NCI-H2081 (cell line): ENCODE measurements at regions not wholly inside any gene's neighbourhood (a gene's known extent, or its start where the extent isn't known, plus 50 kb on each side); places are given as distances from the start of the nearest gene placed in this dataset.

Source experiments
- DNase-seq, 2 experiments: peaks; one replicate each; lab custom pipeline; 2025; lab: John Stamatoyannopoulos, UW

DNA sequence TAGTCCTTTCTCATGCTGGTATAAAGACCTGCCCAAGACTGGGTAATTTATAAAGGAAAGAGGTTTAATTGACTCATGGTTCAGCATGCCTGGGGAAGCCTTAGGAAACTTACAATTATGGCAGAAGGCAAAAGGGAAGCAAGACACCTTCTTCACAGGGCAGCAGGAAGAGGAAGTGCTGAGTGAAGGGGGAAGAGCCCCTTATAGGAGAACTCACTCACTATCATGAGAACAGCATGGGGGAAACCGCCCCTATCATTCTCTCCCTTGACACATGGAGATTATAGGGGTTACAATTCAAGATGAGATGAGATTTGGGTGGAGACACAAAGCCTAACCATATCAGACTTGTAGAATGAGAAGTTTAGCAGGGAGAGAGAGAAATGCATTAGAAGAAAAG lies 373.3 kb upstream of the DIAPH2 start:
- DNase-seq: no peak

DNA sequence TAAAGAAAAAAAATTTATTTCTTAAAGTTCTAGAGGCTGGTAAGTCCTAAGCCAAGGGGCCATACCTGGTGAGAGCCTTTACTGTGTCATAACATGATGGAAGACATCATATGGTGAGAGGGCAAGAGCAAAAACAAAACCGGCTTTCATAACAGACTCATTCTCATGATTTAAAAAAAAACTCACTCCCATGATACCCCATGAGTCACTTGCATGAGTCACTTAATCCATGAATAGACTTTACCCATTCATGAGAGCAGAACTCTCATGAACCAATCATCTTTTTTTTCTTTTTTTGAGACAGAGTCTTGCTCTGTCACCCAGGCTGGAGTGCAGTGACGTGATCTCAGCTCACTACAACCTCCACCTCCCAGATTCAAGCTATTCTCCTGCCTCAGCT lies 369.7 kb upstream of the DIAPH2 start:
- DNase-seq: no peak

DNA sequence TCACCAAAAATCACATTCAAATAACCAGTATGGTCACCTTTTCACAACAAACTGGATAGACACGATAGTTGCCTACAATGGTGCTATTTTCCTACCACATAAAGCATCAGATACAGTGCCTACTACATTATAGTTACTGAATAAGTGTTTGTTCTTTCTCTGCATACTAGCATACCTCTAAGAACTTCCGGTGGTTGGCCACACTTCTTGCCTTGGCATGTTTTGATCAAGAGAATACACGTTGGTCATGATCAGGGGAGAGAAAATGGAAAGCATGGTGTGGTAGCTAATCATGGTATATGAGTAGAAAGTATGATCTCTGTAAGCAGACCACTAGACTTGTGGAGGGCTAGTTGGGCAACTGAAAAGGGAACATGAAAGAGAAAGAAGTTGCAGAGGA lies 322.8 kb upstream of the DIAPH2 start:
- DNase-seq: no peak

DNA sequence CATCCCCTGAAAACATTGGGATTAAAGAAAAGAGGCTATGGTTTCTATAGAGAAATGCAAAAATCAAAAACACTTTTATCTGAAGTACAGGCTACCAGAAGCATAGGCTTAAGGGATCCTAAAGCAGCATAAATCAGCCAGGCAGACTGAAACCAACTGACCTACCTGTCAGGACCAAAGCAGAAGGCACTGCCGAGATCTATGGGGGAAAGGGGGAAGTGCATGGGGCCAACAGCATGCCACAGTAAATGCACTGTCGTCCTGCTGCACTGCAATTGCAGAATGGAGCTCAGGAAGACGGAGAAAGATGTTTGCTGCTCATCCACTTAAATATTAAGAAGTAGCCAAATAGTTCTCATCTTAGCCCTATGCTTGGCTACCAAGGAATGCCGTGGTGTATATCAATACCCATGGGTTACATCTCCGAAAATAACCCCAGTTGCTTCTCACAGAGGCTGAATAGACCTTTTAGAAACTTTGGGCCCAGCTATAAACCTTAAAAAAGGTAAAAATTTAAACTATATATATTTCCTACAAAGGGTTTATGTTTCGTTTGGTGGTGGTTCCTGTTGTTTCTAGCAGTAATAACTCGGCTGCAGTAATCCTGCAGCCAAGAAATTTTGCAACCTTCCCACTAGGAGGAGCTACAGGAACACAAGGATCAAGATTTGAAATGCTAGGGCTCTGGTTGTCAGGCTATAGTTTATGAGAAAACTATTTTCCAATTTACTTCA lies 312.2 kb upstream of the DIAPH2 start:
- peak; percentile 41 to 58 for DNase-seq

DNA sequence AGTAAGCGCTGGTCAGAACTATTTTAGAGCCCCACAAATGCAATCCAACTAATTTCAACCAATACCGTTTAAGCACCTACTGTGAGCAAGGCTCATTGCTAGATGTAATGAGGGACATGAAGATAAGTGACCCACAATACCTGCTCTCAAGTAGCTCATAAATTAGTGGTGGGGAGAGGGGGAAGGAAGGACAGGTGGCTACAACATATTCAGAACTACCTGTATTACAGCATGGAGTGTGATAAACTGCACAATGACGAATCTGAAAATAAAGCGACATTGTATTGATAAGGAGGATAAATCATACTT lies 311.6 kb upstream of the DIAPH2 start:
- no peak for DNase-seq

DNA sequence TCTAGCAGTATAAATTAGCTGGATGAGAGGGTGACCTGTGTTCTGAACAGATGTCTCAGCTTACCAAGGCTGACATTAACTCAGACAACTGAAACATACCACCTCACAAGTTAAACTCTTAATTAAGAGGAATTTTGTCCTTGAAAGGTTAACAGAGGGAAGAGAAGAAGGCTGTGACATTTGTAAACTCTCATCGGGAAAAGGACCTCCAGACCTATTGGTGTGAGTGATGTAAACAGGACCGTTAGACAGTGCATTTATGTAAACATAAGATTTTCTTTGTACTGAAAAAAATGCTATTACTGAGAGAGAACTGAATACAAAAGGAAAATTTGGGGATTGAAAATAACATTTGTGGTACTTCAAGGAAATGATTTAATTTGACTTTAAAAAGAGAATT lies 308.4 kb upstream of the DIAPH2 start:
- no peak for DNase-seq

DNA sequence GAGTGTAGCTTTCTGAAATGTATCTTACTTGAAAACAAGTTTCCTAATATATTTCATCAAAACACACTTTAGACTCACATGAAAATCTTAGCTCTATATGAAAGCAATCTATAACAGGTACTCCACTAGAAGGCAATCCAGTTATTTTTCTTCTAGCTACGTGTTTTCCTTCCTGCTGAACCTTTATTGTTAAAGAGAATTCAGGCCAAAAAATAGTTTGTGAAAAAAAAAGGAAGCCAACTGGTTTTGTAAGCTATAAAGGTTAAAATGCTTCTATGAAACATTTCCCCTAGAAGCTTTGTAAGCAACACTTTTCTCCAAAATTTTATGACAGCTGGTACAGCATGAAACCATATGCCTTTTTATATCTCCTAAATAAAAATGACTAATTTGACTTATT lies 304.7 kb upstream of the DIAPH2 start:
- no peak for DNase-seq

DNA sequence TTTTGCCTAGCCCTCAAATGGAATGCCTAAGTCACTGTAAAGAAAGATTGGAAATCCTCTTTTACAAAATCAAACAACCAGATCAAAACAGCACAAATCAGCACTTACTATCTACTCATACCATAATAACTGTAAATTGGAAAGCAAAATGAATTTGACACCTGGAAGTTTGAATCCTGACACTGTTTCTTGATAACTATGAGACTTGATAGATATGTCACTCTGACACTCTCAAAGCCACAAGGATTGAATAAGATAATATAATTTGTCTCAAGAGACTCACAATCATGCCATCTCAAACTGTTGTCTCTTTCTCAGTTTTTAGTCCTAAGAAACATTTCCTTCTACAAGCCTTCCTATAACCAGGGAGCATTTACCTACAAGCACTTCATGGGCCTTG lies 302.6 kb upstream of the DIAPH2 start:
- no peak for DNase-seq

DNA sequence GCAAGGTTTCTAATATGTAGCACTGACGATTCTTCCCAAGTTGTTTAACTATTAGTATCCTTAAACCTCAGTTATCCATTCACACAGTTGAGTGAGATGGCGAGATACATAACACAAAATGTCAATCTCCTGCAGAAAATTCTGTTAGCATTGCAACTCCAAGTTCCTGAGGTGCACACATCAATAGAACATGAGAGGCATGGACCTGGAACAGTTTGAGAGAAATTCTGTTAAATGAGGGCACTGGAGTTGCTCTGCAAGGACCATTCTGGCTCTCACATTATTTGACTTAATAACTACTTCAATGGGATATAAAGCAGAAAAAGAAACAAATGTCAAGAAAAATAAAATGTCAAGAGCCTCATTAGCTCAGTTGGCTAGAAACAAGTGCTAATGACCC lies 301.2 kb upstream of the DIAPH2 start:
- no peak for DNase-seq

DNA sequence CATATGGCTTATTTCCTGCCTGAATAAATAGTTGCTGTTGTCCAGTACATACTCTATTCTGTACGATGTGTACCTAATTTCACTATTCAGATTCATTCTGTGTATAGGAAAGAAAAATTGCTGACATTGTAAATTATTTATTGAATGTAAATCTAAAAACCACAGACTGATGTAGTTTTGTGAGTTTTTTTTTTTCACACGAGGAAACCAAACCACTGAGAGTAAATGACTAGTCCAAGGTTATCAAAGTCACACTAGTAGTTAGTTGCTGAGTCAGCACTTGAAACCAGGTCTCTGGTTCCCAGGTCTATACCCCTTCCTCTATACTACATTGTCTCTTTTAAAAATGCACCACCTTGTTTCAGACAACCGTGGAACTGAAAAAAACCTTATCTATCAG lies 298.3 kb upstream of the DIAPH2 start:
- DNase-seq: no peak

DNA sequence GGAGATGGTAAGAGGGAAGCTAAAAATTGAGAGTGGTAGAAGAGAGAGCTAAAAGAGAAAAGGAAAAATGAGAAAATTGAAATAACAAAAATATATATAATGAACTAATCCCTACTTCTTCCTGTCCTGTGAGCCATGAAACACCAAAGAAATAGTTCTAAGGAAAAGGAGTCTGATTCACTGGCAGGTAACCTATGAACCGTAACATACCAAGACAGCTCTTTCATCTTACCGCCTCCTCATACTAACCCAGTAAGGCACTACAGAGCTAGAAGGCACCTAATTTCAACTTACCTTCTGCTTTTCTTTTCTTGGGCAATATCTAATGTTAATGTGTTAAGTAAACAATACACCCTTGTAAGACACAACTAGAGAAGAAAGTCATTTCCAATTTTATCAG lies 297.7 kb upstream of the DIAPH2 start:
- no peak for DNase-seq

DNA sequence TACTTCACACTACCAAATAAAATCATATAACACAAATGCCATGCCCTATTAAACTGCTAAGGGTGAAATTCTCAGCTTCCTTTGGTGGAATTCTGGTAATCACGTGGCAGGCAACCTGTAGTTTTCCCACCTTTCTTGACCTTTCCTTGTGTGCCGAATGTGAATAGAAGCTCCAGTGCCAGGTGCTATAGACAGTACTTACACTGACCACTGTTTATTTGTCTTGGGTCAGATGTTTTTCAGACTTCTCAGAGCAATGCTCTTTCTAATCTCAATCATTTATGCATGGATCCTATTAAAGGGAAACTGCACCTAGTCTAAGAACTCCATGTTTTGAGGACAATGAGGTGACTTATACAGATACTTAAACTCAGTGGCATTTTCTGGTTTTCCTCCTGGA lies 296.8 kb upstream of the DIAPH2 start:
- no peak for DNase-seq

DNA sequence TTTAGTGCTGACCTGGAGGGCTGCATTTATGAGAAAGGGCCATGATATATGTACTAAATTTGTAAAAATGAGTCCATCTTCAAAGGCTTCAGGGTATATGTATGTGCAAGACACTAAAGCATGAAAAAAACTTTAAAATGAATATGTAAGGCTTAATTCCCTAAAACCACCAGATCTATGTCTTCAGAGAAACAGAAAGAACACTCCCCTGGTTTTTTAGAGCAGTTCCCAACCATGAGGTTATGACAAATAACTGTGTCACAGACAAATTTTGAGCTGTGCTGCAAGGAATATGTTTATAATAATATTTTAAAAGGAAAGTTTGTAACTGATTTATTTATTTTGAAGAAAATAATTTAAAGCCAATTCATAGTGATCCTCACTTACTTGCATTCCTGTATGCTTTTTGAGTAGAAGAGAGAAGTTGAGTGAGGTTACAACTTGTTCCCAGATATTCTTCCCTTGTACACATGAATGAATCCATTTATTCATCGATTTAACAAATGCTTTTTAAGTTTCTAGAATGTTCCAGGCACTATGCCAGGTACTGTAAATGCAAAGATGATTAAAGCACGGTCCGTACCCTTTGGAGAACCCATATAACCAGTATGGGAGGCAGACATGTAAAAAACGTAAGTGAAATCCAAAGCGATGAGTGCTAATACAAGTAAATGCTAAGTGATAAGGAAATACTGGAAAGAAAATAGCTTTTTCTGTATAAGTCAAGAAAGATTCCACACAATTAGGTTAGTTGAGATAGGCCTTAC lies 295.2 kb upstream of the DIAPH2 start:
- no peak for DNase-seq

DNA sequence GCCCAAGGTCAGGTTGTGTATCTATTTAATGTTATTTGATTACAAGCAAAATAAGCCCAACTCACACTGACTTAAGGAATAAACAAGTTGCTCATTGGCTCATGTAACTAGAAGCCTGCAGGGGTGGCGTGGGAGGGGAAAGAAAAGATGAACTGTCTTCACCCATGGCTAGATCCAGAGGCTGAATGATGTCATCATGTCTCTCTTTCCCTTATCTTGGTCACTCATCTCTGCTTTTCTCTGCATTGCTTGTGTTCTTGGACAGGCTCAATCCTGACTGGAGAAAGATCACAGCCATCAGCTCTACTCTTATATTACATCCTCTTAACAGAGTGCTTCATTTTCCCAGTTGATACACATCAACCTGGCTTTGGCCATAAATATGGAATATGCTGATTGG lies 290.0 kb upstream of the DIAPH2 start:
- DNase-seq: no peak

DNA sequence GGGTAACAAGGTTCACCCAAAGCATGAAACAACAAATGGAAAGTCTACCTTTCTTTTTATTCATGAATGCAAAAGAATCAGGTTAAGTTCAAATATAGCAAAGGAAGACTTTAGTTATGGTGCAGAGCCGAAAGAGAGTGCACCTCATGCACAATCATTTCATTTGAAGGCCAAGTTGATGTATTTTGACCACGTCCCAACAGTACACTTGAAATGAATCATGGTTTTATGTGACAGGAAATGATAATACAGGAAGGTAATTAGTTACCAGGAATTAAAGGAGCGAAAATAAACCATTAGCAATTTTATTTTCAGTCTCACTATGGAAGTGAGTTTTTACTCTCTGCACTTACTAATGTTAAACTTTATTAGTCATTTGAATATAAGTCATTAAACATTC lies 281.2 kb upstream of the DIAPH2 start:
- DNase-seq: no peak

DNA sequence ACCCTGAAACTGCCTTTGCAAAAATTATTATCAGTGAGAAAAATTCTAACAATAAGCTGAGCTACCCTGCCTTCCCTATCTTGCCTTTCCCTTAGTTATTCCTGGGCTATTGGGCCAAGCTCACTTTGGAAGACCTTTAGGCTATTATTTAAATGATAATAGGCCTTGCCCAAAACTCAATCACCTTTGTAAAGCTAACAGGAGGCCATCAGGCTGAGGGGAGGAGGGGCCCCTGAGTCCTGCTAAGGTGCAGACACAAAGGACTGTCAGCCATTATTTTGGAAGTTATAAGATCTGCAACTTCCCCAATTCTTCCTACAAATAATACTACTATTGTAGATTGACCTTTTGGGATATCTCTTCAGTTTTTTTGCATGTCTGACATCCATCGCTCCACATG lies 278.8 kb upstream of the DIAPH2 start:
- no peak for DNase-seq

DNA sequence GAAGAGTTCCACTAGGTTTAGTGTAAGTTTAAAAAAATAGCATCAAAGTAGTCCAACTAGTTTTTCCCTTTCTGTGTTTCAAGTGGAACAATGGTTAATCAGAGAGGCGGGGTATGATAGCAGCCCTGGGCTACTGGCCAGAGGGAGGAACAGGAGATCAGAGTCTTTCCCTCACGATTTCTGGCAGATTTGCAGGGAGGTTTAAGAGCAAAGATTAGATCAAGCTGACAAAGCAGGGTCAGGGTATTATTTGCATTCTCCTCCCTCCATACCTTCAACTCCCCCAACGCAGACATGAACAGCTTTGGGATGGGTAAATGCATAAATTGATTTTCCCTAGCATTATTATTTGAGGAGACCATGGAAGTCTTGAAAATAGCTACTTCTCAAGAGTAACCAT lies 277.6 kb upstream of the DIAPH2 start:
- no peak for DNase-seq

DNA sequence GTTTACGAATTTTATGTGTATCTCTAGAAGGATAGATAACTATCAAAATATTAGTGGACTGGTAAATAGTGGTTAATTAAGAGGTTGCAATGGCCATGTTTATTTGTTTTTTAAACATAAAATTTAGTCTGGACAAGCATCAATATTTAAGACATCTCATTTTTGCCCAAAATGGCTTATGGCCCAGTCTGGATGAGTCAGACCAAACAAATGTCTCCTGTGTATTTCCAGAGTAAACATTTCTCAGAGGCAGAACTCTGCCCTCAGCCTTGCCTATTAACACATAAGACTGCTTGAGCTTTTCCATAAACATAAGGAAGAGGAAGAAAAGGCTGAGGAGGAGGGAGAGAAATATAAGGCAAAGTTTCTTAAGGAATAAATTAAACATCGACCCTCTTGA lies 277.1 kb upstream of the DIAPH2 start:
- no peak for DNase-seq

DNA sequence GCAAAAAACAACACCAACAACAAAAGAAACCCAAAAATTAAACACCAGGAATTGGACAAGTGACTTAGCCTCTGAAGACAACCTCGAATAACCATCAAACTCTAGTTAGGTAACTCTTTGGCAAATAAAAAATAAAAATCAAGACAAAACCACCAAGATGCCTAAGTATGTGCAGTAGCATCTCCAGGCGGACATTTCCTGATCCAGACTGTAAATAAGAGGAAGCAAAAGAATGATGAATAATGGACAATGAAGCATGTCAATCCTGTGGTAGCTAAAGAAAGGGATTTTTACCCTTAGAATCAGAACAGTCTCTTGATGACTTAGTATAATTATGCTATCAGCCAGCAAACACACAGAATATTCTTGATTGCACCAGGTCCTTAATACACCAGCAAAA lies 276.7 kb upstream of the DIAPH2 start:
- DNase-seq: no peak

DNA sequence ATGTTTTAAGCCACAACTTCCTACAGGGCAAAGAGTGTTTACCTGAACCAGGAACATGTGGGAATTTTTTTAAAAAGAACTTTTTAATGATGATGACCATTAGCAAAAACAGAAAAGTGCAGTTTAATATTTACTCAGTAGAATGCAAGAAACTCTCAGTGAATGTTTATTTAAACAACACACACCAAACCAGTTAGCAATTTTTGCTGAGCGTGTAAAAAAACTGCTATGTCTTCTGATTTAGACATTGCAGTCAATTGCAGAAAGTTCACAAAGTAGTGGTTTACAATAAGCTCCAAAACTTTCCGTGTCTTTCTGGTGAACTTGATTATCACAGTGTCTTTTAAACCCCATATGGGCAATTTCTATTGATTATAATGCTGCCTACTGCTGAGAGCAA lies 273.7 kb upstream of the DIAPH2 start:
- no peak for DNase-seq

DNA sequence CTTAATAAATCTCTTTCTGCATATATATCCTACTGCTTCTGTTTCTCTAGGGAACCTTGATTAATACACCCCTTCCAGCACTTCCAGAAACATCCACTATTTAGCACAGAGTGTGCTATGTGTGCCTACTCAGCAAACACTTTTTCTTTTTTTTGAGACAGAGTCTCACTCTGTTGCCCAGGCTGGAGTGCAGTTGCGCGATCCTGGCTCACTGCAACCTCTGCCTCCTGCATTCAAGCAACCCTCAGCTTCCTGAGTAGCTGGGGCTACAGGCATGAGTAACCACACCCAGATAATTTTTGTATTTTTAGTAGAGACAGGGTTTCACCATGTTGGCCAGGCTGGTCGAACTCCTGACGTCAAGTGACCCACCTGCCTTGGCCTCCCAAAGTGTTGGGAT lies 266.9 kb upstream of the DIAPH2 start:
- DNase-seq: no peak

DNA sequence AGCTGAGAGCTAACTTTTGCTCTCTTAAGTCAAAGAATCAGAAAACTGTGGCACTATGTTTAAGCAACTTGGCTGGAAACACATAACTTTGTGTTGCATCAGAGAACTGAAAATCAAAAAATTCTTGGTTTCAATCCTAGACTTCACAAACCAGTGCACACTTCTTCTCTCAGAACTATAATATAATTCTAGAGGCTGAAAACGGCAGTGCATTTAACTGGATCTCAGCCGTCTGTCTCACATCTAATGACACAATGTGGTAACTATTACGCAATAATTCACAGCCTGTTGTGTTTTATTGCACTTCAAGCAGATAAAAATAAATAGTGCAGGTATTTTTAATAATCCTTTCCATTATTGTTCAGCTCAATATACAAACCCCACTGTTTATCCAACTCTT lies 260.6 kb upstream of the DIAPH2 start:
- DNase-seq: no peak

DNA sequence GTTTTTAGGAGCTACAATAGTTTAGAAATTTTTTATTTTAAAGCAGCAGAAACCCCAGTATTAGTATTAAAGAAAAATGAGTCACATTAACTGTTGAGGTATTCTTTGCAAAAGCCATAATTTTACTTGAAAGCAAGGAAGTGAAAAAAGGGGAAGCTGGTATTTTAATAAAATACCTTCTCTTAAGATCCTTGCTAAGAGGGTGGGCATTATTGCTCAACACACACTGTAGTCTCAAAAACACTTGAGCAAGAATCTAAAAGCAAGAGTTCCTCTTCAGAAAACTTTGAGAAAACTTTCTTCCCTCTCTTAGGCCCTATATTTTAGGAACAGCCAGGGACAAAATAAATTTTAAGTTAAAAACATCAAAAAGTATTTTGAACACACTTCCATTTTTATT lies 259.4 kb upstream of the DIAPH2 start:
- DNase-seq: no peak
